ENCODE measurements at regions not wholly inside any gene's neighbourhood (a gene's known extent, or its start where the extent isn't known, plus 50 kb on each side); places are given as distances from the start of the nearest gene placed in this dataset.

GRCh38 chr5:158086856-158087255, 227.9 kb upstream of the CLINT1 start:
- H3K9me2 ChIP-seq (replicated peaks; ENCODE audit: insufficient read depth, low read length), result no peaks in the 10 kb centered on the region
- no peak for TF ChIP-seq CTCF (IDR thresholded peaks at IDR 0.05; ENCODE audit: low read length)
- TF ChIP-seq EZH2 (optimal IDR thresholded peaks at IDR 0.05; ENCODE audit: low read depth, low read length), result no peak
- no peak for TF ChIP-seq EZH2phosphoT487 (IDR thresholded peaks at IDR 0.05; ENCODE audit: low read length)
- H3K4me2 ChIP-seq (ENCODE audit: low read depth, low read length), result no peak overlapping the region
- H3K4me1 ChIP-seq (ENCODE audit: low read length), result no peaks in the 10 kb centered on the region
- H3K36me3 ChIP-seq (replicated peaks; ENCODE audit: insufficient read depth, low read length), result no peaks in the 10 kb centered on the region
- H3K27ac ChIP-seq (ENCODE audit: low read length), result no peak overlapping the region
- H3K9ac ChIP-seq (ENCODE audit: low read length), result no peak overlapping the region
- no peaks in the 10 kb centered on the region for H3K27me3 ChIP-seq (replicated peaks; ENCODE audit: insufficient read depth, low read length)
- no peak overlapping the region for H2AFZ ChIP-seq (ENCODE audit: low read length)
- DNase-seq, result no peak
- no peaks in the 10 kb centered on the region for H3K79me2 ChIP-seq (ENCODE audit: low read length)
- no peaks in the 10 kb centered on the region for H3F3A ChIP-seq (ENCODE audit: insufficient read depth, low read length)
- no peak overlapping the region for H3K4me3 ChIP-seq (ENCODE audit: low read length)
- H4K20me1 ChIP-seq (ENCODE audit: insufficient read depth, low read length), result no peaks in the 10 kb centered on the region
- no peaks in the 10 kb centered on the region for H3K9me3 ChIP-seq (replicated peaks; ENCODE audit: insufficient read depth, low read length)

- H3K27ac ChIP-seq (ENCODE audit: low read length), result no peak overlapping the region
- no peaks in the 10 kb centered on the region for H3K9me3 ChIP-seq (replicated peaks; ENCODE audit: insufficient read depth, low read length)
- H3K36me3 ChIP-seq (replicated peaks; ENCODE audit: insufficient read depth, low read length), result no peaks in the 10 kb centered on the region
- no peak overlapping the region for H2AFZ ChIP-seq (ENCODE audit: low read length)
- H3K79me2 ChIP-seq (ENCODE audit: low read length), result no peaks in the 10 kb centered on the region
- TF ChIP-seq EZH2 (optimal IDR thresholded peaks at IDR 0.05; ENCODE audit: low read depth, low read length) (no peak), EZH2phosphoT487 (IDR thresholded peaks at IDR 0.05; ENCODE audit: low read length) (no peak), CTCF (IDR thresholded peaks at IDR 0.05; ENCODE audit: low read length) (no peak)
- H4K20me1 ChIP-seq (ENCODE audit: insufficient read depth, low read length), result no peaks in the 10 kb centered on the region
- no peaks in the 10 kb centered on the region for H3K27me3 ChIP-seq (replicated peaks; ENCODE audit: insufficient read depth, low read length)
- no peak overlapping the region for H3K4me2 ChIP-seq (ENCODE audit: low read depth, low read length)
- no peaks in the 10 kb centered on the region for H3F3A ChIP-seq (ENCODE audit: insufficient read depth, low read length)
- no peaks in the 10 kb centered on the region for H3K4me1 ChIP-seq (ENCODE audit: low read length)
- DNase-seq, result no peak
- H3K9me2 ChIP-seq (replicated peaks; ENCODE audit: insufficient read depth, low read length), result no peaks in the 10 kb centered on the region
- H3K9ac ChIP-seq (ENCODE audit: low read length), result no peak overlapping the region
- H3K4me3 ChIP-seq (ENCODE audit: low read length), result no peak overlapping the region
Observed at GRCh38 chr5:158084292-158084691, 225.3 kb upstream of the CLINT1 start.

GRCh38 chr5:158082696-158083287, 223.8 kb upstream of the CLINT1 start:
- Histone ChIP-seq H4K20me1 (ENCODE audit: insufficient read depth, low read length) (no peaks in the 10 kb centered on the region), H3F3A (ENCODE audit: insufficient read depth, low read length) (no peaks in the 10 kb centered on the region), H3K79me2 (ENCODE audit: low read length) (no peaks in the 10 kb centered on the region), H3K4me3 (ENCODE audit: low read length) (no peak overlapping the region), H3K9ac (ENCODE audit: low read length) (no peak overlapping the region), H2AFZ (ENCODE audit: low read length) (no peak overlapping the region), H3K27ac (ENCODE audit: low read length) (no peak overlapping the region), H3K27me3 (replicated peaks; ENCODE audit: insufficient read depth, low read length) (no peaks in the 10 kb centered on the region), H3K9me2 (replicated peaks; ENCODE audit: insufficient read depth, low read length) (no peaks in the 10 kb centered on the region), H3K4me1 (ENCODE audit: low read length) (no peaks in the 10 kb centered on the region), H3K36me3 (replicated peaks; ENCODE audit: insufficient read depth, low read length) (no peaks in the 10 kb centered on the region), H3K4me2 (ENCODE audit: low read depth, low read length) (no peak overlapping the region), H3K9me3 (replicated peaks; ENCODE audit: insufficient read depth, low read length) (no peaks in the 10 kb centered on the region)
- TF ChIP-seq EZH2phosphoT487 (IDR thresholded peaks at IDR 0.05; ENCODE audit: low read length) (no peak), EZH2 (optimal IDR thresholded peaks at IDR 0.05; ENCODE audit: low read depth, low read length) (no peak), CTCF (IDR thresholded peaks at IDR 0.05; ENCODE audit: low read length) (no peak)
- no peak for DNase-seq

All from MM.1S (cell line).